Stimulated activated CD4-positive, alpha-beta T cell treated with anti-CD3 and anti-CD28 coated beads, Interleukin-15, amount 100 ng/mL, for 24 hours (primary cell): ENCODE measurements at regions not wholly inside any gene's neighbourhood (a gene's known extent, or its start where the extent isn't known, plus 50 kb on each side); places are given as distances from the start of the nearest gene placed in this dataset.
A peak's percentile ranks its signal among the peaks of the same experiment; 100 is the strongest.
"Not testable (repeated sequence)": the region's sequence is repeated elsewhere in the genome, so short reads cannot be mapped to it uniquely, and the experiment has no call there.

ENCODE experiments used
- DNase-seq: peaks from one replicate; pipeline ENCODE4 v3.0.0-alpha.2; 2020

- no peak for DNase-seq
Observed at GRCh38 chr6:15089569-15090144, 156.2 kb upstream of the JARID2 start.

- no peak for DNase-seq
Observed at GRCh38 chr6:15090145-15090579, 155.7 kb upstream of the JARID2 start.

GRCh38 chr6:15090745-15091384 lies 155.0 kb upstream of the JARID2 start:
- no peak for DNase-seq

- DNase-seq = peak; percentile 6
Observed at GRCh38 chr6:15096894-15097837, 148.7 kb upstream of the JARID2 start.

- no peak for DNase-seq
Observed at GRCh38 chr6:15101130-15101529, 144.7 kb upstream of the JARID2 start.

- no peak for DNase-seq
Observed at GRCh38 chr6:15102241-15102640, 143.6 kb upstream of the JARID2 start.

GRCh38 chr6:15106958-15107643 lies 138.8 kb upstream of the JARID2 start:
- DNase-seq = no peak

GRCh38 chr6:15107644-15108382 lies 138.1 kb upstream of the JARID2 start:
- no peak for DNase-seq

GRCh38 chr6:15108383-15108715 lies 137.5 kb upstream of the JARID2 start:
- DNase-seq = no peak

- no peak for DNase-seq
Observed at GRCh38 chr6:15109338-15110090, 136.4 kb upstream of the JARID2 start.

- no peak for DNase-seq
Observed at GRCh38 chr6:15110726-15111354, 135.0 kb upstream of the JARID2 start.

GRCh38 chr6:15111576-15111975 lies 134.3 kb upstream of the JARID2 start:
- not testable (repeated sequence) for DNase-seq

GRCh38 chr6:15113587-15113986 lies 132.3 kb upstream of the JARID2 start:
- no peak for DNase-seq

- no peak for DNase-seq
Observed at GRCh38 chr6:15114061-15114460, 131.8 kb upstream of the JARID2 start.

GRCh38 chr6:15116889-15117288 lies 129.0 kb upstream of the JARID2 start:
- no peak for DNase-seq

GRCh38 chr6:15121443-15121842 lies 124.4 kb upstream of the JARID2 start:
- no peak for DNase-seq

- no peak for DNase-seq
Observed at GRCh38 chr6:15121977-15122550, 123.8 kb upstream of the JARID2 start.

- peak; percentile 18 for DNase-seq
Observed at GRCh38 chr6:15129887-15130286, 116.0 kb upstream of the JARID2 start.

- DNase-seq = no peak
Observed at GRCh38 chr6:15131234-15131633, 114.6 kb upstream of the JARID2 start.

- DNase-seq = no peak
Observed at GRCh38 chr6:15131651-15132061, 114.2 kb upstream of the JARID2 start.

GRCh38 chr6:15132167-15132566 lies 113.7 kb upstream of the JARID2 start:
- no peak for DNase-seq
